D721Med (cell line): ENCODE measurements at regions not wholly inside any gene's neighbourhood (a gene's known extent, or its start where the extent isn't known, plus 50 kb on each side); places are given as distances from the start of the nearest gene placed in this dataset.

Experiments
- DNase-seq: peaks from one replicate; pipeline ENCODE4 v3.0.0; 2011; ENCODE audit warnings: low spot score; ENCODE audit not compliant: insufficient read length
- FAIRE-seq: peaks from 2 replicates; lab custom pipeline; 2011; peaks lifted over from hg19 to GRCh38; lab: Jason Lieb, UNC
- CTCF ChIP-seq: IDR thresholded peaks from 2 replicates; pipeline ENCODE4 v1.5.1; 2012; ENCODE audit warnings: mild to moderate bottlenecking, control low read depth; ENCODE audit not compliant: insufficient read depth; ENCODE audit errors: missing control alignments

DNA sequence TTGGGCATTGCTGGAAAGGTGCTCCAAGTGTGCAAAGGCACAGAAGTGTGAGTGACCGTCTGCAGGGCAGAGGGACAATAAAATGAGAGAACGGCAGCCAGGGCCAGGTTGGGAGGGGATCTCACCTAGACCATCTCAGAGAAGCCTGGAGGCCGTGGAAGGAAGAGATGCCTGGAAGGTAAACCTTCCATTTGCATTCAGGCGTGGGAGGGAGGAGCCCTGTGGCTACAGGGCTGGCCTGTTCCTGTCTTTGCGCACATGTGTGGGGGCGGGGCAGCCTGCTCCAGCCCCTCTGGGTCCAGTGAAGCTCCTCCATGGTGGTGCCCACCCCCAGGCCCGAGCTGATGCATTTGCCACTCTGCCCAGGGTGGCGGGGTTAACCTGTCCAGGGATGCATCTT, 473.6 kb upstream of the MGMT start:
- TF ChIP-seq CTCF, result no peak
- FAIRE-seq (no peak), DNase-seq (no peak)

DNA sequence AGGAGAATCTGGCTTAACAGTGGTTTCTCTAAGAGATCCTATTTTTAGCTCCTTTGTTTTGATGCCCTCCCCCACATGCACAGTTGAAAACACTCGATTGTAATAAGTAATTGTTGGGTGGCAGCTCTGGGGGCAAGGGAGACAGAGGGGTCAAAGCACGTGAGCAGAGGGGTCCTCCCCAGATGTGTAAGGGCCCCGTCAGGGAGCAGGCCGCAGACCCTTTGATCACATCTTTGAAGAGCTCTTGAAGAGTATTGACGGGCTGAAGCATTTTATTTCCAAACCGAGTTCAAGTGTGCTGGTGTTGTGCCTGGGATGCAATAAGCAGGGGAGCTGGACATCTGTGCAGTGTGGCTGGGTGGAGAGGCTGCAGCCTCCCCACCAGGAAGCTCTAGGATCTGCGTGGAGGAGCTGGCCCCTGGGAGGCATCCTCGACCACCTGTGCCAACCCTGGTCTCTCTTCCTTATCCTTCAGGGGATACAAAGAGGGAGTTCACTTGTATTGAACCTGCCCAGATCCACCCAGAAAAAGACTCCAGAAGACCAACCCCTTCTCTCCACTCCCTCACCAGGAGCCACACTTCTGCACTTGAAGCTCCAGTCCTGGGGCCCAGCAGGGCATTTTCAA, 473.0 kb upstream of the MGMT start:
- FAIRE-seq (no peak), DNase-seq (no peak)
- no peak for TF ChIP-seq CTCF

- no peak for TF ChIP-seq CTCF
- FAIRE-seq, result no peak
- DNase-seq, result no peak
Measured at GRCh38 chr10:128994598-128995143, 472.4 kb upstream of the MGMT start.

DNA sequence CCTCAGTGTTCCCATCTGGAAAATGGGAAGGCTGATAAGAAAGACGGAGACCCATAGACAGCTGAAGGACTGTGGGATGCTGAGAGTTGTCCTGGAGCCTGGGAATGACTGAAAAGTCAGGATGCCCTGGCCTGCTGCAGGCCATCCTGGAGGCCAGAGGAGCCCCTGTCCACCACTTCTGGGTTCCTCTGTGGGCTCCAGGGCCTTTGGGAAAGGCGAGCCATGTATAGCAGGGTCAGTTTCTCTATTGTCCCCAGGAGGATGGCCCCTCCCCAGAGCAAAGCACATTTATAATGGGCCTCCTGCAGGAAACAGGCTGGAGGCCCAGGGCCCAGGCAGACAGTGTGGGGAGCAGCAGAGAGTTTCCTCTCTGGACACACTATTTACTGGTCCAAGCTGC, 471.4 kb upstream of the MGMT start:
- no peak for TF ChIP-seq CTCF
- FAIRE-seq, result no peak

GRCh38 chr10:128996092-128996491, 470.9 kb upstream of the MGMT start:
- no peak for DNase-seq
- TF ChIP-seq CTCF, result no peak

More for the DNA sequence above, 471.4 kb upstream of the MGMT start:
- DNase-seq, result no peak

DNA sequence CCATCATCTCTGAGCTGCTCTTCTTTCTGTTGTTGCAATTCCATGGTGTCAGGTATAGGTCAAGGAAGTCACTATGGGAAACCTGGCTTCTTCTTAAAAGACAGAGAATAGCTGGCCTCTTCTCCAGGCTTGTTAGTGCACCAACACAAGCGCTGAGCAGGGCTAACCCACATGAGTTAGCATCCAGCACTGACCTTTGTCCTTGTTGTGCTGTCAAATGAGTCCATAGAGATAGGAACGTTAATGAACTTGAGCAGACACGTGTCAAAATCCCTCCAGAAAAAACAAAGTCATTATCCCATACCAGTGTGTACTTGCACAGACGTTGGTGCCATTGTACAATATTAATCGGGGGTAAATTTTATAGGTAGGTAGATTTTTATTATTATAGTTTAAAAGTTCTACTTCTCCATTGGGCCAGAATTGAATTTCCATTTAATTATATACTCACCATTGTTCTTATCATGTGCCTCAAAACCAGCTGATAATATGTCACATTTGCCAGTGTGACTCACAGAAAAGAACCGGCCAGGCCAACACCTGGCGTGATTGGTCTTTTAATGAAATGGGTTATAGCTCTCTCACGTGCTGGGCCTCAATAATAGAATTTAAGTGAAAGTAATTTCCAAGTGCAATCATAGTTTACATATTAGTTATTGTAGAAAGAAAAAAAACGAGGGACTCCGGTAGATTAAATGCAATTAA, 468.8 kb upstream of the MGMT start:
- FAIRE-seq (no peak), DNase-seq (no peak)
- no peak for TF ChIP-seq CTCF

More at GRCh38 chr10:128996092-128996491, 470.9 kb upstream of the MGMT start:
- FAIRE-seq, result no peak

- FAIRE-seq (no peak), DNase-seq (no peak)
- no peak for TF ChIP-seq CTCF
Measured at GRCh38 chr10:129004398-129004797, 462.6 kb upstream of the MGMT start.
